Mesenchymal stem cell (in vitro differentiated cells and primary cell): ENCODE measurements at regions not wholly inside any gene's neighbourhood (a gene's known extent, or its start where the extent isn't known, plus 50 kb on each side); places are given as distances from the start of the nearest gene placed in this dataset.

Experiments
- DNase-seq: peaks from one replicate; pipeline ENCODE4 v3.0.0-alpha.2; 2013
- H2AFZ ChIP-seq: one replicate; pipeline ENCODE4 v1.6.1; 2013; ENCODE audit warnings: low read depth, mild to moderate bottlenecking, control low read depth, inconsistent platforms, low read length, moderate library complexity
- H2AK5ac ChIP-seq: 2 replicates; pipeline ENCODE4 v1.6.1; 2013; ENCODE audit warnings: low read length, moderate library complexity, mild to moderate bottlenecking, inconsistent platforms; ENCODE audit not compliant: severe bottlenecking
- H2BK120ac ChIP-seq: one replicate; pipeline ENCODE4 v1.6.1; 2013; ENCODE audit warnings: low read depth, mild to moderate bottlenecking, inconsistent platforms, low read length, moderate library complexity
- H2BK12ac ChIP-seq, 2 experiments: one replicate each; pipeline ENCODE4 v1.6.1; 2013; ENCODE audit warnings: inconsistent platforms in 2 of 2, low read length in 2 of 2, mild to moderate bottlenecking in 2 of 2, moderate library complexity in 2 of 2, control low read depth in 1 of 2
- H2BK15ac ChIP-seq: one replicate; pipeline ENCODE4 v1.6.1; 2013; ENCODE audit warnings: mild to moderate bottlenecking, low read depth, inconsistent platforms; ENCODE audit not compliant: poor library complexity, severe bottlenecking
- H2BK5ac ChIP-seq: 2 replicates; pipeline ENCODE4 v1.6.1; 2013; ENCODE audit warnings: low read depth, mild to moderate bottlenecking, low read length, control low read depth, inconsistent platforms; ENCODE audit not compliant: poor library complexity, severe bottlenecking
- H3K14ac ChIP-seq, 2 experiments: one replicate each; pipeline ENCODE4 v1.6.1; 2013; ENCODE audit warnings: inconsistent platforms in 2 of 2, low read length in 2 of 2, control low read depth in 1 of 2, mild to moderate bottlenecking in 1 of 2, moderate library complexity in 1 of 2
- H3K18ac ChIP-seq, 2 experiments: one replicate each; pipeline ENCODE4 v1.6.1; 2013; ENCODE audit warnings: inconsistent platforms in 2 of 2, low read length in 2 of 2, control low read depth in 1 of 2, low read depth in 1 of 2, mild to moderate bottlenecking in 1 of 2
- H3K23ac ChIP-seq, 2 experiments: one replicate each; pipeline ENCODE4 v1.6.1; 2013; ENCODE audit warnings: inconsistent platforms in 2 of 2, low read length in 2 of 2, mild to moderate bottlenecking in 2 of 2, moderate library complexity in 2 of 2, control low read depth in 1 of 2
- H3K27ac ChIP-seq: 2 replicates; pipeline ENCODE4 v1.5.1; 2013; ENCODE audit warnings: mild to moderate bottlenecking, moderate library complexity, low read length, control low read depth, inconsistent platforms; ENCODE audit not compliant: poor library complexity, severe bottlenecking
- H3K27me3 ChIP-seq, 2 experiments: 2 replicates each; pipeline versions ENCODE4 v1.6.1 to v1.7.0; 2013; ENCODE audit warnings: low read length in 2 of 2, mild to moderate bottlenecking in 2 of 2, moderate library complexity in 2 of 2, control low read depth in 1 of 2, inconsistent platforms in 1 of 2; ENCODE audit not compliant: control insufficient read depth in 1 of 2, insufficient read depth in 1 of 2
- H3K36me3 ChIP-seq, 2 experiments: 2 replicates each; pipeline versions ENCODE4 v1.6.1 to v1.7.0; 2013; ENCODE audit warnings: low read length in 2 of 2, control low read depth in 1 of 2, inconsistent platforms in 1 of 2, low read depth in 1 of 2, mild to moderate bottlenecking in 1 of 2; ENCODE audit not compliant: insufficient read depth in 2 of 2, control insufficient read depth in 1 of 2
- H3K4ac ChIP-seq, 2 experiments: one replicate each; pipeline ENCODE4 v1.6.1; 2013; ENCODE audit warnings: inconsistent platforms in 2 of 2, low read length in 2 of 2, mild to moderate bottlenecking in 2 of 2, moderate library complexity in 2 of 2, control low read depth in 1 of 2, low read depth in 1 of 2
- H3K4me1 ChIP-seq: 2 replicates; pipeline ENCODE4 v1.6.1; 2013; ENCODE audit warnings: low read depth, low read length, control low read depth; ENCODE audit not compliant: control insufficient read depth, insufficient read depth
- H3K4me2 ChIP-seq: 2 replicates; pipeline ENCODE4 v1.6.1; 2013; ENCODE audit warnings: low read length, mild to moderate bottlenecking, inconsistent platforms; ENCODE audit not compliant: poor library complexity, severe bottlenecking
- H3K4me3 ChIP-seq, 2 experiments: 2 replicates each; pipeline versions ENCODE4 v1.5.1 to v1.7.0; 2013; ENCODE audit warnings: low read length in 2 of 2, mild to moderate bottlenecking in 2 of 2, control low read depth in 1 of 2, low read depth in 1 of 2; ENCODE audit not compliant: insufficient read depth in 1 of 2
- H3K79me1 ChIP-seq: replicated peaks from 2 replicates; pipeline ENCODE4 v1.6.1; 2013; ENCODE audit warnings: mild to moderate bottlenecking, control low read depth, low read length, inconsistent platforms; ENCODE audit not compliant: poor library complexity, severe bottlenecking
- H3K9ac ChIP-seq: 2 replicates; pipeline ENCODE4 v1.7.0; 2013; ENCODE audit warnings: mild to moderate bottlenecking, low read length, moderate library complexity
- H3K9me3 ChIP-seq: 2 replicates; pipeline ENCODE4 v1.7.0; 2013; ENCODE audit warnings: mild to moderate bottlenecking, low read length; ENCODE audit not compliant: control insufficient read depth
- H4K8ac ChIP-seq: one replicate; pipeline ENCODE4 v1.6.1; 2013; ENCODE audit warnings: inconsistent platforms, mild to moderate bottlenecking, low read length, moderate library complexity
- H4K91ac ChIP-seq: one replicate; pipeline ENCODE4 v1.6.1; 2013; ENCODE audit warnings: mild to moderate bottlenecking, low read length, inconsistent platforms
- WGBS: methylation state at CpG from one replicate; pipeline ENCODE4 v1.1.7; 2013; ENCODE audit warnings: mixed read lengths; 5-methylcytosine and 5-hydroxymethylcytosine counted together

- no peak overlapping the region for H2BK15ac ChIP-seq
- no peaks in the 10 kb centered on the region for H3K27me3 ChIP-seq
- peaks cover 3% of the 10 kb centered on the region for H3K9me3 ChIP-seq
- H2BK120ac ChIP-seq = no peak overlapping the region
- no peak overlapping the region for H2AK5ac ChIP-seq
- H3K18ac ChIP-seq = no peak overlapping the region
- no peak overlapping the region for H3K23ac ChIP-seq
- H3K9ac ChIP-seq = no peak overlapping the region
- 100% methylated on average over 2 of the region's 3 CpGs for WGBS
- no peak overlapping the region for H3K27ac ChIP-seq
- DNase-seq = no peak
- H2BK12ac ChIP-seq = no peak overlapping the region
- no peaks in the 10 kb centered on the region for H3K79me1 ChIP-seq
- H2AFZ ChIP-seq = no peak overlapping the region
- H3K36me3 ChIP-seq = no peaks in the 10 kb centered on the region
- no peak overlapping the region for H3K14ac ChIP-seq
- H4K91ac ChIP-seq = no peak overlapping the region
- H4K8ac ChIP-seq = no peak overlapping the region
- H3K4me1 ChIP-seq = no peaks in the 10 kb centered on the region
- H3K4me3 ChIP-seq = no peak overlapping the region
- no peak overlapping the region for H3K4ac ChIP-seq
- no peak overlapping the region for H3K4me2 ChIP-seq
- H2BK5ac ChIP-seq = no peak overlapping the region
Observed at GRCh38 chr13:83201506-83201905, 680.8 kb downstream of the SLITRK1 start.

- no peak overlapping the region for H2BK120ac ChIP-seq
- H2AFZ ChIP-seq = no peak overlapping the region
- H3K36me3 ChIP-seq = no peaks in the 10 kb centered on the region
- no peak overlapping the region for H2BK5ac ChIP-seq
- H4K8ac ChIP-seq = no peak overlapping the region
- WGBS = 87% methylated on average over 3 of the region's 3 CpGs
- H2BK12ac ChIP-seq = no peak overlapping the region
- no peak overlapping the region for H3K14ac ChIP-seq
- DNase-seq = no peak
- H3K23ac ChIP-seq = no peak overlapping the region
- H3K9me3 ChIP-seq = peaks cover 5% of the 10 kb centered on the region
- H3K27me3 ChIP-seq = no peaks in the 10 kb centered on the region
- H3K4me1 ChIP-seq = no peaks in the 10 kb centered on the region
- H3K18ac ChIP-seq = no peak overlapping the region
- H4K91ac ChIP-seq = no peak overlapping the region
- no peak overlapping the region for H3K27ac ChIP-seq
- H3K4me3 ChIP-seq = no peak overlapping the region
- no peak overlapping the region for H3K4ac ChIP-seq
- H3K4me2 ChIP-seq = no peak overlapping the region
- no peaks in the 10 kb centered on the region for H3K79me1 ChIP-seq
- no peak overlapping the region for H3K9ac ChIP-seq
- no peak overlapping the region for H2AK5ac ChIP-seq
- no peak overlapping the region for H2BK15ac ChIP-seq
Observed at GRCh38 chr13:83197316-83197715, 685.0 kb downstream of the SLITRK1 start.

GRCh38 chr13:83190020-83190419, 692.3 kb downstream of the SLITRK1 start:
- Histone ChIP-seq H3K9me3 (peaks cover 13% of the 10 kb centered on the region), H3K27me3 (no peaks in the 10 kb centered on the region), H3K4me3 (no peak overlapping the region), H2AFZ (no peak overlapping the region), H2BK12ac (no peak overlapping the region), H3K4me1 (no peaks in the 10 kb centered on the region), H3K14ac (no peak overlapping the region), H4K8ac (no peak overlapping the region), H3K27ac (no peak overlapping the region), H3K18ac (no peak overlapping the region), H2BK5ac (no peak overlapping the region), H3K4ac (no peak overlapping the region), H2BK120ac (no peak overlapping the region), H2BK15ac (no peak overlapping the region), H4K91ac (no peak overlapping the region), H3K9ac (no peak overlapping the region), H2AK5ac (no peak overlapping the region), H3K79me1 (no peaks in the 10 kb centered on the region), H3K36me3 (no peaks in the 10 kb centered on the region), H3K23ac (no peak overlapping the region), H3K4me2 (no peak overlapping the region)
- no peak for DNase-seq
- 84% methylated on average over 2 of the region's 3 CpGs for WGBS

- H3K27me3 ChIP-seq = no peaks in the 10 kb centered on the region
- no peak overlapping the region for H4K91ac ChIP-seq
- no CpG with 5 or more reads among the region's 2 CpGs for WGBS
Observed at GRCh38 chr13:83184819-83185218, 697.5 kb downstream of the SLITRK1 start.

More at GRCh38 chr13:83184819-83185218, 697.5 kb downstream of the SLITRK1 start:
- no peak overlapping the region for H3K9ac ChIP-seq
- no peaks in the 10 kb centered on the region for H3K4me1 ChIP-seq
- no peaks in the 10 kb centered on the region for H3K79me1 ChIP-seq
- H3K23ac ChIP-seq = no peak overlapping the region
- H3K4ac ChIP-seq = no peak overlapping the region
- H3K27ac ChIP-seq = no peak overlapping the region
- H3K18ac ChIP-seq = no peak overlapping the region
- no peak overlapping the region for H2BK120ac ChIP-seq
- no peak overlapping the region for H2AFZ ChIP-seq
- H2BK12ac ChIP-seq = no peak overlapping the region
- peaks cover 11% of the 10 kb centered on the region for H3K9me3 ChIP-seq
- no peak overlapping the region for H2AK5ac ChIP-seq
- H3K4me3 ChIP-seq = no peak overlapping the region
- no peak overlapping the region for H2BK15ac ChIP-seq
- no peak overlapping the region for H3K14ac ChIP-seq
- H3K36me3 ChIP-seq = peaks cover 0 to 3% of the 10 kb centered on the region in 2 experiments
- H3K4me2 ChIP-seq = no peak overlapping the region
- no peak overlapping the region for H4K8ac ChIP-seq
- peak; percentile 49 for DNase-seq
- no peak overlapping the region for H2BK5ac ChIP-seq
